ENCODE measurements at regions not wholly inside any gene's neighbourhood (a gene's known extent, or its start where the extent isn't known, plus 50 kb on each side); places are given as distances from the start of the nearest gene placed in this dataset.
"Not testable (repeated sequence)": the region's sequence is repeated elsewhere in the genome, so short reads cannot be mapped to it uniquely, and the experiment has no call there.

DNA sequence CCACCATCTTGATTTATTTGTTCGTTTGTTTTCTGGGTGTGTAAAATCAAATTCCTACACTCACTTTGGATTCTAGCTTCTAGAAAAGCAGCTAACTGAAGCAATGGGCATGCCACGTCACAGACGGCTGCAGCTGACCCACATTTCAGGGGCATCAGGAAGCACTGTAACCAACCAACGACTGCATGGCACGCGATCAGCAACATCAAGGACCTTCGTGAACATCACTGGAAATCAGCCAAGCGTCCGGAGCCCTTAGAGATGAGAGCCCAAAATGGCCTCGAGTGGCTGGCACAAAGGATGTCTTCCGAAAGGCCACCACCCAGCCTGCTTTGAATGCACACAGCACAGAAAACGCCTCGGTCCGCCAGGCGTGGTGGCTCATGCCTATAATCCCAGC is 191.1 kb downstream of the OLFM1 start:
- DNase-seq = peak; percentile 92

DNA sequence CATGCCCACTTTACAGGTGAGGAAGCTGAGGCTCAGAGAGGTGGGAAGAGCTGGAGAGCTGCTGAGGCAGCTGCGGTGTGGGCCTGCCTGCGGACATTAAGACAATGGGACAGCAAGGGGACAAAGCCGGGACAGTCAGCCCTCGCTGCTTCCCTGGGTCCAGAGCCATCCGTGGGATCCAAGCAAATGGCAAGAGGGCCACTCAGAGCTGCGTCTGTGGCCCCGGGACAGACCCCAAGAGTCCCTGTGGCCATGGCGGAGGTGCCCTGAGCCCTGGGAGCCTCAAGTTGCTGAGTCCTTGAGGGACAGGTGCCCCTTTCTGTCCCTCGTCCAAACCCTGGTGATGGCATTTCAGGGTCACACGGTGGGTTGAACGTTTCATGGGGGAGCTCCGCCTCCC is 191.9 kb downstream of the OLFM1 start:
- DNase-seq = no peak

DNA sequence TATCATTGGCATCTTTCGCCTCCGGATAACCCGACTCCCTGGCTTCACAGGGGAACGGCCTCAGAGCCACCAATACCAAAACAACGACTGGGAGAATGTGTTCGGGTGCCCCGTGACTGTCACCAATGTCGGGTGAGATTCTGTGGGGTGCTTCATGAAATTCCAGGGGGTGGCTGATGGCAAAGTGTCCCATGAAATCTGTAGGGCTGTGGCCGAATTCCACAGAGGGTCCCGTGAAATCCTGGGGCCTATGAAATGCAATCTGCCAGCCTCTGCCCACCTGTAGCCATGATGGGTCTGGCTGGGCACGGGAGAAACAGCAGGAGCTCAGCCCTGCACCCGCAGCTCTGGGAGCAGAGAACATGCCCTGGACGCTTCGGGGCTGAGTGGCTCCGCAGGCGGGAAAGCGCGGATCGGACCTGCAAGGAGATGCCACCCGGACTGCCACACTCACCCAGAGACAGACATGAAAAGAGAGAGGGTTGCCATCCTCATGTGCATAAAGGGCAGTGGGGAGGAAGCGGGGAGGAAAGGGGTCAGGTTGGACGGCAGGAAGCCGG is 192.4 kb downstream of the OLFM1 start:
- DNase-seq = no peak

DNA sequence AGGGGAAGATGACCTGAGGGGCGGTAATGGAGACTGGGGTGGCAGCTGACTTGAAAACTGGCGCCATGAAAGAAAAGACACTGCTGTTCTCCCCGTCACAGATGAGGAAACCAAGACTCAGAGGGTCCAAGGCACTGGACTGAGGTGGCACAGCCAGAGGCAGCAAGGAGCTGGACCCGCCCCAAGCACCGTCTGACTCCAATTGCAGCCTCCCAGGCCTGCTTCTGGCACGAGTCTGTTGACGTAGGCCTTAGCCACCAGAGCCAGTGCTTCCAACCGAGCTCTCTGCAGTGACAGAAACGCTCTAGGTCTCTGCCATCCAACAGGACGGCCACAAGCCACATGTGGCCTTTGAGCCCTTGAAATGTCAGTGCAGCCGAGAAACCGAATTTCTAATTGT is 193.2 kb downstream of the OLFM1 start:
- no peak for DNase-seq

DNA sequence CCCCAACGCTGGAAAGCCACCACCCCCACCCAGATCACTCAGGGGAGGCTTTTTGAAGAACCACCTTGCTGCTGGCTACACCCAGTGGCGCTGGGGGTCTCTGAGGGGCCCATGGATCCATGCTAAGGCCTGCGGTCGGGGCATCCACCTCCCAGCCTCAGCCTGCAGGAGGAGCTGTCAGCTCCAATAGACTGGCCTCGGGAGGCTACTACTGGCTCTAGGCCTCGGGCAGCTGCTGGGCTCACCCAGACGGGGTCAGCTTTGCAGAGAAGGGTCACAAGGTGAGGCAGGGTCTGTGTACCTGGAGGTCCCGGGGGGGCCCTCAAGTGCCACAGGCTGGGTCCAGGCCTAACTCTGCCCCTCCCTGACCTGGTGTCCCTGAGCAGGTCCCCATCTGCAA is 193.7 kb downstream of the OLFM1 start:
- DNase-seq = no peak

DNA sequence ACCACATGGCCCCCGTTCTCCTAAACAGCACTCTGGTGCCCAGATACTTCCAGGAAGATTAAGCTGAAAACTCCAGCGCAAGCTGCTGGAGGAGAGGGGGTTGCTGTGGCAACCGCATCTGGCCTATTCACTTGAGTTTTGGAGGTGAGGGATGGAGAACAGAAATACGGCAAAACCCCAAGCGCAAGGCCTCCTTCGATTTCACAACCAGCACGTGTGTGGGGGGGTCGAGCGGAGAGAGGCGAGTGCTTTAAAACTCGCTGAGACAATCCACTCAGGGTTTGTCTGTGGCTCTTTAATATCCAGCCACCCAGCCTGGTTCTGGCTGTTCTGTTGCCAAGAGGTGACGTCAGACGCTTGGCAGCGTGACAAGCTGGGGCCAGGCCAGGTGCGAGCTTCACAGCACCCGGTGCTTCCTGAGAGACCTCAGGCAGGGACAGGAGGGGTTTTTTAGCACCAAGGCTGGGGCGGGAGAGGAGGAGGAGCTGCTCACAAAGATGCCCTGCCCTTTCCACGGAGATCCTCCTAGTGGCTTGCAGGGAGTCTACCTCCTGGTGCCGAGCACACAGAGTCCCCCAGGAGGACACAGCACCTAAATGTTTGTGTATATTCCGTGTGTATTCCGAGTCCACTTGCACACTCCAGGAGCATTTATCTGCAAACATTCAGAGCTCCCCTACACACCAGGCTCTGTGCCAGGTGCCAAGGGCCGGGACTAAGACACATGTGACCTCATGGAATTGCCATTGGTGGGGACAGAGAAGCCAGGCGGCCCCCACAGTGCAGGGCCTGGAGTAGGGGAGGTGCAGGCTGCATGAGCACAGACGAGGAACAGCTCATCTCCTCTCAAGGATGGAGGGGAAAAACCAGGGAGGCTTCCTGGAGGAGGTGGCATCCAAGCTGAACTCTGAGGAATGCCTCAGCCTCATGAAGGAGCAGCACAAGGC is 194.6 kb downstream of the OLFM1 start:
- peak; percentile 97 for DNase-seq

DNA sequence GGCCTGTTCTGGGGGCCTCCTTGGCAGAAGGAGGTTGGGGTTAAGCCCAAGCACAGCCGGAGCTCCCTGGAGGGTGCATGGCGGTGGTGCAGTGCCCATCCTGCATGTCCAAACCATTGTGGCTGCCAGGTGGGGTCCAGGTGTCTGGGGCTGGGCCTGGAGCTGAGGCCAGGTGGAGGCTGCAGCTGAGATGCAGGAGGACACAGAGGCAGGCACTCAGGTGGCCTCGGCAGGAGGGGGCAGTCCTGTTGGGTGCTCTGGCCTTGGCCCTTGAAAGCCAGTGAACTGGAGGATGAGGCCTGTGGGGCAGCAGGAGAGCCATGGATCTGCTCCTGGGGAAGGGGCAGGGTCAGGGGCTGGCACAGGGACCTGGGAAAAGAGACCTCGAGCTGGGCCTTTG is 195.3 kb downstream of the OLFM1 start:
- DNase-seq = no peak

DNA sequence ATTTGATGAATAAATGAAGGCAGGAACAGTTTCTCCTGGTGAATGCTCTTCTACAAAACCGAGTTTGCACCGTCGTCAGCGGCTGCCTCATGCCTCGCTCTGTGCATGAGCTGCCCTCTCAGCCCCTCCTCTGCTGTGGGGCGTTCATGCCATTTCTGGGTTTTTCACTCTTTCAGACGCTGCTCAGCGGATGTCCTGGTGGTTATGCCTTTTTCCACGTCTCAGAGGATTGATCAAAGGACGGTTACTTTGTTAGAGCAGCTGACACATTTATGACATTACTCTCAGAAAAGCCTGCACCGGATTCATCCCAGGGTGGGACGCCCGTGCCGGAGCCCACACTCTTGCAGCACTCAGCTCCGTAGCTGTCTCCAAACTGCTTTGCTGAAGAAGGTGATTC is 195.9 kb upstream of the PPP1R26 start:
- DNase-seq = no peak

DNA sequence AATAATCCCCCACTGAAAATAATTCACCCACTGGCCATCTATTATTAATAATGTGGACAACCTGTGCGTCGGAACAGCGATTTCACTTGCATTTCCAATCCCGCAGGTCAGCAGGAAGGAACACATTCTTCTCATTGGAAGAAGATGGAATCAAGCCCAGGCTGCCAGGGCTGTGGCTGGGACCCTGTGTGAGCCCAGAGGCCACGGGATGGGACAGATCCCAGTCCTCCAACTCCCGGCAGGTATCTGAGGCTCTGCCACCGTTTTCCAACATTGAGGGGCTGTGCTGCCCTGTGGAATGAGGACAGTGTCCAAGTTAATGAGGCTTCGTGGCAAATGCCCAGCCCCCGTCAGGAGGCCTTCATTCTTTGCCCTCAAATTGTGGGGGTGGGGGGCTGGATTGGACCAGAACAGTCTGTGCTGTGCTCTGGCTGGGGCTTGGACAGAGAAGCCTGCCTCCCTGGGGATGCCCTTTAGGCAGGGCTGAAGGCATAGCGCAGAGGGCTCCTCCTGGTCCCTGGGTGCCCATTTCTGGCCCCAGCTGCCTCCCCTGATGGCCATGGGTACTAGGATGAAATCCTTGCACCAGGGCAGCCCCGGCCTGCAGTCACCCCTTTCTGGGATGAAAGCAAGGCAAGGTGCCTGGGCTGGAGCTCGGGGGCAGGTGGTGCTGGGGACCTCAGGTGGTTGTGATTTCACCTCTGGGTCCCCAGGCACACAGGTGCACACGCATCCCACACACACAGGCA is 195.0 kb upstream of the PPP1R26 start:
- DNase-seq = no peak

DNA sequence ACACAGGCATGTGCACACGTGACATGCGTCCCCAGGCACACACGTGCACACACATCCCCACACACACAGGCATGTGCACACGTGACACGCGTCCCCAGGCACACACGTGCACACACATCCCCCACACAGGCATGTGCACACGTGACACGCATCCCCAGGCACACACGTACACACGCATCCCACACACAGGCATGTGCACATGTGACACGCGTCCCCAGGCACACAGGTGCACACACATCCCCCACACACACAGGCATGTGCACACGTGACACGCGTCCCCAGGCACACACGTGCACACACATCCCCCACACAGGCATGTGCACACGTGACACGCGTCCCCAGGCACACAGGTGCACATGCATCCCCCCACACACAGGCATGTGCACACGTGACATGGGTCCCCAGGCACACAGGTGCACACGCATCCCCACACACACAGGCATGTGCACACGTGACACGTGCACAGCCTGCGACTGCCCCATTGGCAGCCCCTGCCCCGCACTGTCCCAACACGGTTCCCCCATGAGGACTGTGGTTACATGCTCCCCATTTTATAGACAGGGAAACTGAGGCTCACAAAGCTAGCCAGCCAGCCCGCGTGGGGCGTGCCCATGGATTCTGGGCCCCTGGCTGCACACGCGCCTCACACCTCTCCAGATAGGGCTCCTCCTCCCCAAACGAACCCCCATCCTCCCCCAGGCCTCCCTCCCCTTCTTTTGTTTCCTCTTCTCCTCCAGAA is 193.2 kb upstream of the PPP1R26 start:
- not testable (repeated sequence) for DNase-seq

DNA sequence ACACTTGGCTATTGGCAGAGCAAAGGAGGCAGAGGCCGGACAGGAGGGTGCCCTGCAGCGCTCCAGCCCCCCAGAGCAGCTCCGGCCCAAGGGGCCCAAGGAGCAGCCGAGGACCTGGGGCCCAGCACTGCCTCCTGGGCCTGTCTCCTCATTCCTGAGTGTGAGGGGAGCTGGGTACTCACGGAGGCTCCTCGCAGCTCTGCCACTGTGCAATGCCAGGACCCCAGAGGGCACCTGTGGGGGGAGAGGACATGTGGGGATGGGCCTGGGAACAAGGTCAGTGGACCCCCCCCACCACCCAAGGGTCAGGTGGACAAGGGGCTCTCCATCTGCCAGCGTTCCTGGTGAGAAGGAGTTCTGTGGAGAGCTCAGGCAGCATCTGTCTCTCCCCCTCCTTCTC is 192.6 kb upstream of the PPP1R26 start:
- no peak for DNase-seq

DNA sequence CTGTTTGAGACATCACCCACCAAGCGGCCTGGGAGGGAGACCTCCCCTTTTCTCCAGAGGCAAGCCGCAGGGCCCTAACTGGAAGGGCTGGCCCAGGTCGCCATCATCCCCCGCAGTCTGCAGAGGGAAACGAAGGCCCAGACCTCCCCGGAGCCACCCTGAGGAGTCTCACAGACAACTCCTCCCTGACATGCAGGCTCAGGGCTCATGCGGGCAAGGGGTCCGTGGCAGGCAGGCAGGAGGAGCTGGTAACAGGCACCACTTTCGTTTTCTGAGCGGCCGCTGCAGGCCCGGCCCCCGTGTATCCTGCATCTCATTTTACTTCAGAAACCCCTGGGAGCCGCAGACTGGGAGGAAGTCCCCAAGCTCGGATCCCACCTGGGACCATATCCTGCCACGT is 192.0 kb upstream of the PPP1R26 start:
- no peak for DNase-seq

DNA sequence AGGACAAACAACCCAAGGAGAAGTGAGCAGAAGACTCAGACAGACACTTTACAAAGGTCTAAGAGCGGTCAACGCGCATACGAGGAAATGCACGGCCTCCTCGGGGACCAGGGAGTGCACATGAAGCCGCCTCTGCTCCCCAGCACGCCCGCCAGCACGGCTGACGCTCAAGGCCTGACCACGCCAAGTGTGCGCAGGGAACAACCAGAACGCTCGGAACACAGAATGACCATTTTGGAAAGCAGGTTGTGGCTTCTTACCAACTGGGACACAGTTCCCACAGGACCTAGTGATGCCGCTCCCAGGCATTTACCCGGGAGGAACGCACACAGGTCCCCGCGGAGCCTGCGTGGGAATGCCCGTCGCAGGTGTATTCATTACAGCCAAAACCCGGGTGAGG is 191.5 kb upstream of the PPP1R26 start:
- DNase-seq = no peak

DNA sequence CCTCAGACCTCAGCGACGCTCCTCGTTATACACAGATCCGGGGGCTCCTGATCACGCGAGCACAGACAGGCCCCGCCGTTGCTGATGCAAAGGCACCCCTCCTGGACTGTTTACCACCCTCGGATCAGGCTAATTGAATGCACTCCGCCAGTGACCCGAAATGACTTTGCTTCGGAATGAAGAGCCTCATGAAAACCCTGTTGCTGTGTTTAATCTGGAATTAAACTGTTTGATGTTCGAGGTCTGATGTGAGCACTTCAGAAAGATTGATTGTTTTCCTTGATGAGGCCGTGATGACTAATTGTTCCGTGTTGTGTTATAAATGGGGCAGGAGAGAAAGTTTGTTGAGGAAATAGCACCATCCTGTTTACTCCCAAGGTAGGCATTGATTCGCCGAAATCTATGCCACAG is 190.5 kb upstream of the PPP1R26 start:
- no peak for DNase-seq

DNA sequence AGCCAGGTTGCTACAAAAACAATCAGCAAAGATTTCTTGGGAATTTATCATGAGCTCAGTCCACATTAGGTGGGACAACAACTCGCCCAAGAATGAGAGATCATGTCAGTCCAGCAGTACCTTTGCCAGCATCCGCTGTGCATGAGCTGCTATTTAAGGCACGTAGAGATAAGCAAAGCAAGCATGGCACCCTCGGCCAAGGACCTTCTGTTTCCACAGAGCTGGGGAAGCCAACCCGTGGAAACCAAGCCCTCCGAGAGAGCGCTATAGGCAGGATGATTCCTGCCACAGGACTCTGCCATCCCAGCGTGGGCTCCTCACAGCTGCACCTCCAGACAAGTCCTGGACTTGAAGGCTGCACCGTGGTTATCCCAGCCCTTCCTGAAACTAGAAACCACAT is 189.5 kb upstream of the PPP1R26 start:
- DNase-seq = no peak

DNA sequence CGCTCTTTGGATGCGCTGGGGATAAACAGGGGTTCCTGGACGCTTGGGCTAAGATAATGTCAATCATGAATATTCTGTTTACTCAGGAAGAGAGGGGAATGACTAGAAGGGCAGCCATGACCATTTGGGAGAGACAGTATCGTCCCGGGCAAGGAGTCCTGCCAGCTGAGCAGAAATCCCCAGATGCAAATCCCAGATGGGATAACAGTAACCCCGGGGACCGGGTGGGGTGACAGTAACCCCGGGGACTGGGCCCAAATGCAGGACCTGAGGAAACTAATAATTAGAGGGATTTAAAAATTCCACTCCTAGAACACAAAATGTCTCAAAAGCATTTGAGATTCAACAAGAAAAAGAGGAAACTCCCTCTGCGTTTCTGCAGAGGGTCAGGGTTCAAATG is 189.0 kb upstream of the PPP1R26 start:
- no peak for DNase-seq

DNA sequence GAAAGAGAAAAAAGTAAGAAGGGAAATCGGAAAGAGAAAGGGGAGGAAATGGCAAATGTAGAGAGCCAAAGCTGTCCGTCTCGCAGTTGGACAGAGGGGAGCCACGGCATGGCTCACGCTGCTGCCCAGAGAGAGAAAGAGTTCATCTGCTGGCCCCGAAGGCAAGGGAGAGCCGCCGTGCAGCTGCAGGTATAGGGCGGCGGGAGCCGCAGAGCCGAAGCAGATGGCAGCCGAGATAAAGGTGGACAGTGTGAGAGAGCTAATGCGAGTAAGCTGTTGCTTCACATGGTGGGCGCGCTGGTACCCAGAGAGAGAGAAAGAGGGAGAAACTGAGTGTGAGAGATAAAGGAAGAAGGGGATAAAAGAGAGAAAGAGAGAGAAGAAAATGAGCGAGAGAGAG is 188.4 kb upstream of the PPP1R26 start:
- no peak for DNase-seq

DNA sequence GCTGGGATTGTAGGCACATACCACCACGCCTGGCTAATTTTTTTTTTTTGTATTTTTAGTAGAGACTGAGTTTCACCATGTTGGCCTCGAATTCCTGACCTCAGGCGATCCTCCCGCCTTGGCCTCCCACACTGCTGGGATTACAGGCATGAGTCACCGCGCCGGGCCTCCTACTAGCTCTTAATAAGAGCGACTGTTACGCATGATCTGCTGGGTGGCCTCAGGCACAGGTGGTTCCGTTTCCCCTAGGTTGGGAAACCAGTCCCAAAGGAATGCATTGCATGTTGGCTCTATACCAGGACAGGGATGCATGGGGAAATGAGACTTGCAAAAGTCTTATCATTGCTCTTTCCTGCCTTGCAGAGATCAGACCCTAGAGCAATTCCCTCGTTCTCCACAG is 184.7 kb upstream of the PPP1R26 start:
- DNase-seq = no peak

DNA sequence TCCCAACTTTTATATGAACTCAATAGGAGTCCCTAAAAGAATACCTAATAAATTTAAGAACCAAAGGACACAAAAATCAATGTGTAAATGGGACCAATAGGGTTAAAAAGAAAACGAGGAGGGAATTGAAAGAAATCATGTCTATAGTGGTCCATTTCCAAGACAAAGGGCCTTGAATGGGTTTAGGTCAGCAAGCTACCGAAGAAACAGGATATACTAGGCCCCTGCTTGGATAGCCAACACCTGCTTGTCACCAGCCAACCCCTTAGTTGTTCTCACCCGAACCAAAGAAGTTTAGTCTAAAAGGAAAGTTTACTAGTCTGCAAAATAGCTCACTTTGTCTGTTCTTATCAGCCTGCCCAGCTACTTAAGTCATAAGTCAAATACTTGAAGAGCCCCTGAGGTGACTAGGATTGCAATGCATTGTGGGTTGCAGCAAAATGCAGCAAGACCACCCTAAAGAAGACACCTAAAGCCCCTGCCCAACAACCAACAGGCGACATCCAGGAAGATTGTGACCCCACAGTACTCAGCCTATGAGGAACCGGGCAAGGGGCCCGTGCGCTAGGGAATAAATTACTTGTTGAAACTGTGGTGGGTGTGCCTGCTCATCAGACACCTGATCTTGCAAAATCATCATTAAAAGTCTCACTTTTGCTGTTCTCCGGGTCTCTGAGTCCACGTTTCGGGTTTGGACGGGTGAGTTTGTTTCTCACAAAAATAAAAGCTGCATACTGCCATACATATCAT is 183.9 kb upstream of the PPP1R26 start:
- DNase-seq = peak; percentile 23

DNA sequence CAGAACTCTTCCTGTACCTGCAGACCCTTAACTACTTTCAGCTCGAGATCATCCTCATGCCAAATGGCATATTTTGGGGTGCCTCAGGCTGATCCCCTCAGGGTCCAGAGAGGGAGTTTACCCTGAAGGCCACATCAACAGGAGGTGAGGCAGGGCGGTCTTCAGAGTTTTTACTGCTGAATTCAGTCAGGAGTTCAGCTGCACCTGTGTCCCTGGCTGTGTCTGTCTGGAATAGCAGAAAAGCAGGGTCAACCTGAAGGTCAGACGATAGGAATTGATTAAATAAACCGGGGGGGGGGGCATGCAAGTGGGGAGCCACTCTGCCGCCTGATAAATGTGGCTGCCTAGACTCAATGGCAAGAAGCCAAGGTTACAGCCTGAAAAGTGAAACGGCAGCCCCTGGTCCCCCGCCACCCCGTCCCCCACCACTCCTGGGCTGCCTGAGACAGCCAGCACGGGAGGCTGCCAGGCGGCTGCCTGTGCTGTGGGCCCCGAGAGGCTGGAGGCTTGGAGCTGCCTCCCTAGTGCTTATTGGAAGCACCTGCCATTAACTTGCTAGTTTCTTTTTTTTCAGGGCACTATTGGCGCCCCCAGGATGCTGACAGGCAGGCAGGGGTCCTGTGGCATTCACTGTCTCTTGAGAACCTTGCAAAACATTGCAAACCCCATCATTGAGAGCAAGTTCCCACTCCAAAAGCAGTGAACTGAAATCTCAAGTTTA is 182.7 kb upstream of the PPP1R26 start:
- peak; percentile 91 for DNase-seq

DNA sequence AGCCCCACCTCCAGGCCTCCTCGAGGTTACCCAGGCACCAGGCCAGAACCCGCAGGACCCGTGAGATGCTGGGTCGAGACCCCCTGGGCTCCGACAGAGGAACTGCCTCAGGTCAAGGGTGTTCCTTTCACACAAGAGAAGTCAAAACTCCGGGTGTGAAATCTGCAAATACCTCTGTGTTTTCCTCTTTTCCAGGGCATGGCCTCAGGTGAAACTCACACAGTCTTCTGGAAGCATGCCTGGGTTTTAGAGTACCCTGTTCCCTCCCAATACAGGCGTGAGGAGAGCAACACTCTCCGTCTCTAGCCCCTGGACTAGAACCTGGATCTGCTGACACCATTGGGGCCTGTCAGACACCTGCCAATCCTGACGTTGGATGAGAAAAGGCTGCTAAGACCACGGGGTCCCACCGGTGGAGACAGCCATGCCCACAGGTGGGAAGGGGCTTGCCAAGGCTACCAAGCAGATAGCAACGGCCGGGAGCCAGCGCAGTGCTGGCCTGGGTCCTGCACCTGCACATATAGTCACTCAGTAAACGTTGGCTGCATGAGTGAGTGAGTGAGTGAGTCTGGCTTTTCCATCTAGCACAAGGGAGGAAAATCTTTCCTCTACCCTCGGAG is 182.0 kb upstream of the PPP1R26 start:
- DNase-seq = peak; percentile 91

Data from DMS79 treated with DMSO at 0.1 percent for 48 hours (cell line).